ENCODE measurements at regions not wholly inside any gene's neighbourhood (a gene's known extent, or its start where the extent isn't known, plus 50 kb on each side); places are given as distances from the start of the nearest gene placed in this dataset.

GRCh38 chr12:30002677-30003076 lies 218.9 kb upstream of the TMTC1 start:
- ChIA-PET POLR2A (no interaction called here), CTCF (no interaction called here)
- H3K9me3 ChIP-seq = no peaks in the 10 kb centered on the region
- no peaks in the 10 kb centered on the region for H3K4me1 ChIP-seq
- no peak for DNase-seq (ENCODE audit: low read depth in 1 of 2, low spot score in 1 of 2)
- TF ChIP-seq CTCF (IDR thresholded peaks at IDR 0.05) (no peak), FOXS1 (CRISPR knock-in tag; IDR thresholded peaks at IDR 0.05) (no peak), JUNB (IDR thresholded peaks at IDR 0.05) (no peak), CHD4 (IDR thresholded peaks at IDR 0.05; ENCODE audit: borderline replicate concordance) (no peak), RARB (CRISPR knock-in tag; IDR thresholded peaks at IDR 0.05) (no peak), ZSCAN20 (CRISPR knock-in tag; IDR thresholded peaks at IDR 0.05) (no peak), ESRRA (IDR thresholded peaks at IDR 0.05; ENCODE audit: borderline replicate concordance, low read length) (no peak), CHD2 (IDR thresholded peaks at IDR 0.05; ENCODE audit: low read length, partially characterized antibody) (no peak), EP300 (IDR thresholded peaks at IDR 0.05) (no peak), E2F6 (IDR thresholded peaks at IDR 0.05; ENCODE audit: borderline replicate concordance, low read depth) (no peak), MYC (IDR thresholded peaks at IDR 0.05; ENCODE audit: borderline replicate concordance, low read length) (no peak), POLR2A (IDR thresholded peaks at IDR 0.05; ENCODE audit: low read length) (no peak), GATA3 (IDR thresholded peaks at IDR 0.05; ENCODE audit: borderline replicate concordance) (no peak), HOXB13 (CRISPR knock-in tag; IDR thresholded peaks at IDR 0.05; ENCODE audit: low read depth) (no peak), RCOR1 (IDR thresholded peaks at IDR 0.05; ENCODE audit: low read depth, low read length) (no peak), ATOH8 (CRISPR knock-in tag; IDR thresholded peaks at IDR 0.05; ENCODE audit: low read depth) (no peak)
- TF ChIP-seq, protein P1, sequence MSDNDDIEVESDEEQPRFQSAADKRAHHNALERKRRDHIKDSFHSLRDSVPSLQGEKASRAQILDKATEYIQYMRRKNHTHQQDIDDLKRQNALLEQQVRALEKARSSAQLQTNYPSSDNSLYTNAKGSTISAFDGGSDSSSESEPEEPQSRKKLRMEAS (IDR thresholded peaks at IDR 0.05) = no peak
- TF ChIP-seq, protein P2, sequence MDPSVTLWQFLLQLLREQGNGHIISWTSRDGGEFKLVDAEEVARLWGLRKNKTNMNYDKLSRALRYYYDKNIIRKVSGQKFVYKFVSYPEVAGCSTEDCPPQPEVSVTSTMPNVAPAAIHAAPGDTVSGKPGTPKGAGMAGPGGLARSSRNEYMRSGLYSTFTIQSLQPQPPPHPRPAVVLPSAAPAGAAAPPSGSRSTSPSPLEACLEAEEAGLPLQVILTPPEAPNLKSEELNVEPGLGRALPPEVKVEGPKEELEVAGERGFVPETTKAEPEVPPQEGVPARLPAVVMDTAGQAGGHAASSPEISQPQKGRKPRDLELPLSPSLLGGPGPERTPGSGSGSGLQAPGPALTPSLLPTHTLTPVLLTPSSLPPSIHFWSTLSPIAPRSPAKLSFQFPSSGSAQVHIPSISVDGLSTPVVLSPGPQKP (IDR thresholded peaks at IDR 0.05; ENCODE audit: low read depth, low read length) = no peak
- no peak for ATAC-seq
- no peak overlapping the region for H3K4me3 ChIP-seq
- FAIRE-seq = no peak
- WGBS (ENCODE audit: missing lambda C conversion rate) = 24% methylated on average over 5 of the region's 5 CpGs
- H3K27ac ChIP-seq = no peak overlapping the region
- no peak overlapping the region for H3K4me2 ChIP-seq

DNA sequence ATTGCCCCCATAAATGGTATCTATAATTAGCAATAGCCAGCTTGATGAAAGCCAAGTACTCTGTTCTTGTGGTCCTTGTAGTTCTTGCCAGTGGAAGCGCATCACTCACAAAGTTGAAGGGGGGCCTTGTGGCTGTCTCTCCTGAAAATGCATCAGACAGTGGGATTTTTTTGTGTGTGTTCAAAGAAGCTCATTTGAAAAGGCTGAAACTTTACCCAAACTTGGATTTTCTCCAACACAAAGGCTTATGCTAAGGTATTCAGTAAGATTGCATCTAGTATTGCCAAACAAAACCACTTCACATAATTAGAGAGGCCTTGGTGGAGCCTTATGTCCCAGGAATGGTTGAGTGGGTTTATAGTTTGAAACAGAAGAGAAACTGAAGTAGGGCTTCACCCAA lies 216.7 kb upstream of the TMTC1 start:
- FAIRE-seq (no peak), ATAC-seq (no peak), DNase-seq (ENCODE audit: low read depth in 1 of 2, low spot score in 1 of 2) (no peak)
- H3K4me2 ChIP-seq = no peak overlapping the region
- H3K4me1 ChIP-seq = no peaks in the 10 kb centered on the region
- ChIA-PET CTCF (no interaction called here), POLR2A (no interaction called here)
- H3K4me3 ChIP-seq = no peak overlapping the region
- no peaks in the 10 kb centered on the region for H3K9me3 ChIP-seq
- no peak overlapping the region for H3K27ac ChIP-seq
- WGBS (ENCODE audit: missing lambda C conversion rate) = 34% methylated on average over 1 of the region's 1 CpG
- TF ChIP-seq, protein P2 (IDR thresholded peaks at IDR 0.05; ENCODE audit: low read depth, low read length) = no peak
- TF ChIP-seq TFCP2L1 (CRISPR knock-in tag; IDR thresholded peaks at IDR 0.05) (no peak), POLR2AphosphoS2 (conservative IDR thresholded peaks at IDR 0.05; ENCODE audit: low read length) (no peak), SMC3 (IDR thresholded peaks at IDR 0.05) (no peak), HOXA7 (CRISPR knock-in tag; IDR thresholded peaks at IDR 0.05) (no peak), CHD4 (IDR thresholded peaks at IDR 0.05; ENCODE audit: borderline replicate concordance) (no peak), PBX3 (IDR thresholded peaks at IDR 0.05) (no peak), ZFP36 (IDR thresholded peaks at IDR 0.05; ENCODE audit: borderline replicate concordance, partially characterized antibody) (no peak), REST (IDR thresholded peaks at IDR 0.05) (no peak), NFE2L2 (conservative IDR thresholded peaks at IDR 0.05; ENCODE audit: low read length) (no peak), EHF (CRISPR knock-in tag; IDR thresholded peaks at IDR 0.05) (no peak), JUN (IDR thresholded peaks at IDR 0.05) (no peak)

All from A549 (cell line).